Medulla oblongata (tissue), 1 donor: ENCODE measurements at regions not wholly inside any gene's neighbourhood (a gene's known extent, or its start where the extent isn't known, plus 50 kb on each side); places are given as distances from the start of the nearest gene placed in this dataset.

Source experiments
- DNase-seq: peaks from one replicate; pipeline ENCODE4 v3.0.0-alpha.2; 2015; ENCODE audit errors: extremely low spot score

- DNase-seq, result no peak
These were observed 92.3 kb upstream of the PAX6 start for GRCh38 chr11:31903225-31904074.

- DNase-seq, result no peak
These were observed 91.6 kb upstream of the PAX6 start for GRCh38 chr11:31902706-31903105.

- no peak for DNase-seq
These were observed 84.8 kb upstream of the PAX6 start for GRCh38 chr11:31895926-31896325.

GRCh38 chr11:31887180-31887579 is 76.1 kb upstream of the PAX6 start:
- no peak for DNase-seq

- no peak for DNase-seq
These were observed 73.0 kb upstream of the PAX6 start for GRCh38 chr11:31884080-31884479.

GRCh38 chr11:31883435-31883834 is 72.3 kb upstream of the PAX6 start:
- no peak for DNase-seq

GRCh38 chr11:31882951-31883392 is 71.8 kb upstream of the PAX6 start:
- peak; percentile 10 for DNase-seq

- DNase-seq, result no peak
These were observed 70.7 kb upstream of the PAX6 start for GRCh38 chr11:31881825-31882224.

GRCh38 chr11:31879681-31880080 is 68.6 kb upstream of the PAX6 start:
- DNase-seq, result no peak

- no peak for DNase-seq
These were observed 66.7 kb upstream of the PAX6 start for GRCh38 chr11:31877863-31878262.

- no peak for DNase-seq
These were observed 66.0 kb upstream of the PAX6 start for GRCh38 chr11:31877083-31877482.

GRCh38 chr11:31875866-31876560 is 64.9 kb upstream of the PAX6 start:
- DNase-seq, result no peak

GRCh38 chr11:31874631-31875191 is 63.6 kb upstream of the PAX6 start:
- no peak for DNase-seq

GRCh38 chr11:31873124-31873523 is 62.0 kb upstream of the PAX6 start:
- no peak for DNase-seq

- DNase-seq, result no peak
These were observed 60.9 kb upstream of the PAX6 start for GRCh38 chr11:31872076-31872443.

- no peak for DNase-seq
These were observed 60.4 kb upstream of the PAX6 start for GRCh38 chr11:31871310-31872075.

GRCh38 chr11:31870609-31871309 is 59.6 kb upstream of the PAX6 start:
- DNase-seq, result peak; percentile 57

GRCh38 chr11:31869986-31870385 is 58.9 kb upstream of the PAX6 start:
- no peak for DNase-seq

GRCh38 chr11:31865606-31866300 is 54.6 kb upstream of the PAX6 start:
- DNase-seq, result peak; percentile 7

GRCh38 chr11:31863170-31863832 is 52.2 kb upstream of the PAX6 start:
- no peak for DNase-seq
